PFSK-1 (cell line): ENCODE measurements at regions not wholly inside any gene's neighbourhood (a gene's known extent, or its start where the extent isn't known, plus 50 kb on each side); places are given as distances from the start of the nearest gene placed in this dataset.

Experiments used
- POLR2AphosphoS5 ChIP-seq: IDR thresholded peaks from 2 replicates; pipeline ENCODE4 v1.6.1; 2012; ENCODE audit warnings: low read depth, mild to moderate bottlenecking, control low read depth, low read length, moderate library complexity
- REST ChIP-seq, 2 experiments: IDR thresholded peaks; 2 replicates each; pipeline versions ENCODE4 v1.6.1 to v1.8.0; 2011 to 2012; ENCODE audit warnings: low read depth in 2 of 2, low read length in 2 of 2, control low read depth in 1 of 2, inconsistent platforms in 1 of 2, mild to moderate bottlenecking in 1 of 2, moderate library complexity in 1 of 2; ENCODE audit not compliant: insufficient read depth in 1 of 2
- SIN3A ChIP-seq: IDR thresholded peaks from 2 replicates; pipeline ENCODE4 v1.6.1; 2012; ENCODE audit warnings: mild to moderate bottlenecking, low read length, moderate library complexity, borderline replicate concordance; ENCODE audit not compliant: insufficient read depth
- TAF1 ChIP-seq: IDR thresholded peaks from 2 replicates; pipeline ENCODE4 v1.6.1; 2012; ENCODE audit warnings: low read length, control low read depth, borderline replicate concordance; ENCODE audit not compliant: insufficient read depth

- no peak for TF ChIP-seq SIN3A
- no peak for TF ChIP-seq POLR2AphosphoS5
- no peak for TF ChIP-seq REST (IDR thresholded peaks at IDR 0.05; ENCODE audit: insufficient read depth in 1 of 2, low read depth in 2 of 2, low read length in 2 of 2)
- no peak for TF ChIP-seq TAF1
These were observed 1220.5 kb downstream of the PCDH18 start for GRCh38 chr4:136311774-136312173.
